GM19397 (cell line): ENCODE measurements at regions not wholly inside any gene's neighbourhood (a gene's known extent, or its start where the extent isn't known, plus 50 kb on each side); places are given as distances from the start of the nearest gene placed in this dataset.

Experiments
- ATAC-seq: cut with Tn5 transposase; IDR thresholded peaks from one replicate; pipeline ENCODE4 v1.9.1; 2021; ENCODE audit warnings: mild to moderate bottlenecking, moderate library complexity; ENCODE audit not compliant: unreplicated experiment

DNA sequence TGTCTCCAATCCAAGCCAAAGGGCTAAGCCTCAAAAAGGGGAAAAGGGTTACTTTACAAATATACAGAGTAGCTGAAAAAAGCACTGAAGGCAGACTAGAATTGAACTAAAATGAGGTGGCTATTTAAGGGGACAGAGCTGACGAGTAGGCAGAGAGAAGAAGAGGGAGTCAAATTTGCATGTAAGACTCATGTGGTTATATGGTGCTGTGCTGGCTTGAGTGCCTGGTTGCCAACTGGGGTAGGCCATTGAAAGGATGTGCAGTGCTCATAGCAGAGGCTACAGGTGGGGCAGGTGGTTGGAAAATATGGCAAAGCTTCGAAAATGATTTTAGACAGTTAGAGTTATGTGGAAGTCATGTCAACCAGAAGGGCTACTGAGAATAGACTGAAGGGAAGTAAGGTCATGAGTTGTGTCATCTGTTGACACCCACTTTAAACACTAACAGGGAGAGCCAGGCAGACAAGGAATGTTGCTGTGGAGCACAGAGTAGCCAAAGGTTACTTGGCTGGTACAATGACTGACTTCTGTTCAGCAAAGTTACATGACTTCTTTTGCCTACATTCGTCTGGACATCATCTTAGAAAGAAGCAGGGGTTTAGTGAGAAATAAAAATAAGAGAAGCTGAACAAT lies 1210.4 kb downstream of the ADGRL3 start:
- ATAC-seq = no peak

DNA sequence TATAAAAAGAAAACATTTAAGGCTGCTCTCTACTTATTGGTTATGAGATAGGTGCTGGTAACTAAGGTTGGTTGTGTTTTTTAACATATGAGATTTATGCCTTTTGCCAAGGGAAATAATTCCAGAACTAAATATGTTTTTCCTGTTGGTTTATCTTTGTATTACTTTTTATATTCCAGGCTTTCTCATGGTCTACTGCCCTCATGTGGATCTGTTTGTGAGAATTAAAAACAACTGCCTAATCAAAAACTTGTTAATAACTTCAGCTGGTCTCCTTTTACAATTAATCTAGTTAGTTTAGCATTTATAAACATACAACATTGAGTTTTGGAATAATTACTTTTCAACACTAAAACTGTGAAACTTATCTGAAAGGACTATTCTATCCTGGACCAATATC lies 1208.3 kb downstream of the ADGRL3 start:
- ATAC-seq = no peak

DNA sequence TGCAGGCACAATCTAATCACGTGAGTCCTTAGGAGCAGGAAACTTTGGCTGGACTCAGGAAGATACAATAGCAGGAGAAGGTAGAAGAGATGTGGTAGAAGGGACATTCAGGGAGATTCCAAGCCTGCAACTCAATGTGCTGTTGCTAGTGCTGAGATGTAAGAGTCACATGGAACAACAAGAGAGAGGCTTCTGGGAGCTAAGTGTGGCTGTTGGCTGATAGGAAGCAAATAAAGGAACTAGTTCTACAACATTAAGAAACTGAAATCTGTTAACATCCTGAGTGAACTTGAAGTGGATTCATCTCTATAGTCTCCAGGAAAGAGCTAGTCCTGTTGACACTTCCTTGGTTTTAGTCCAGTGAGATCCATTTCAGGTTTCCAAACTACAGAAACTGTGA lies 1207.4 kb downstream of the ADGRL3 start:
- ATAC-seq = no peak

DNA sequence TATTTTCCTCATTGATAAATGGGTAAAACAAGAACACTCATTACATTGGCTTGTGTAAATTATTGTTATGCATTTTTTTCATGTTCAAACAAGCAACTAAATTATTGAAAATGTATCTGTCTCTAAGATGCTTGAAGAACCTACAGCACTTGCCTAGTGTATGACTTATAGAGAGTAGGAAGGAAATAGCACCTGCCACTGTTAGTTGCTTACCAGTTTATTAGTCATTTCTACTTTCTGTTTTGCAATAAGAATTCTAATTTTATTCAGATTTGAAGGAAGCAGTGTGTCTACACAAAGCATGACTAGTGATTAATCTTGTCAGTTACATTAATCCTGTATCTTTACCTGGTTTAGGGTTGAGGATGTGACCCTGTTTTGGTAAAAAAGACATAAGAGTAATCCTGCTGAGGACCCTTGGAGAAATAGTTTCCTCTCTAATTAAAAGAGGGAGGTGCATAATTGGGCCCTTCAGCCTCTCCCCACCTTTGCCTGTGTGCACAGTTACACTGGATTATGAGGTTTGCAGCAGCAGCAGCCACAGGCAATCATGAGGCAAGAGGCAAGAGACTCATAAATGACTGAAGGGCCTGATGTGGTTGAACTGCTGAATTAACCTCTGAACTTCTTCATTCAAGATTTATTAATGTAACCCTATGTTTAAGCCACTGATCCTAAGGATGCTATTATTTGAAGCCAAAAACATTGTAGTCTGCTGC lies 1202.1 kb downstream of the ADGRL3 start:
- ATAC-seq = no peak

DNA sequence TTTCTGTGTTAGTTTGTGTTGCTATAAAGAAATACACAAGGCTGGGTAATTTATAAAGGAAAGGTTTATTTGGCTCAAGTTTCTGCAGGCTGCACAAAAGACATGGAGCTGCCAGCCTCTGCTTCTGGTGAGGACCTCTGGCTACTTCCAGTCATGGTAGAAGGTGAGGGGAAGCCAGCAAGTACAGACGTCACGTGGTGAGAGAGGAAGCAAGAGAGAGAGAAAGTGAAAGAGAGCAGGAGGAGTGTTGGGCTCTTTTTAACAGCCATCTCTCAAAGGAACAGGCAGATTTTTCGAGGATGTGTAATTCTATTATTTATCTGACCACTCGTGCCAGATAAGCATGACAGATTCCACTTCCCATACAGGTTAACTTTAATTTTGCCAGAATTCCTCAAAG lies 1199.1 kb downstream of the ADGRL3 start:
- no peak for ATAC-seq

DNA sequence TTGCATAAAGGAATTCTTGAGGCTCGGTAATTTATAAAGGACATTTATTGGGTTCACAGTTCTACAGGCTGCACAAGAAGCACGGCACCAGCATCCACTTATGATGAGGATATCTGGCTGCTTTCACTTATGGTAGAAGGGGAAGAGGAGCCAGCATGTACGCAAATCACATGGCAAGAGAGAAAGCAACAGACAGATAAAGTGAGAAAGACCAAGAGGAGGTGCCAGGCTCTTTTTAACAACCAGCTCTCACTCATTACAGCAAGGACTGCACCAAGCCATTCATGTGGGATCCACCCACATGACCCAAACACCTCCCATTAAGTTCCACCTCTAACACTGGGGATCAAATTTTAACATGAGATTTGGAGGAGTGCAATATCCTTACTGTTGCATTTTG lies 1198.2 kb downstream of the ADGRL3 start:
- ATAC-seq = no peak

DNA sequence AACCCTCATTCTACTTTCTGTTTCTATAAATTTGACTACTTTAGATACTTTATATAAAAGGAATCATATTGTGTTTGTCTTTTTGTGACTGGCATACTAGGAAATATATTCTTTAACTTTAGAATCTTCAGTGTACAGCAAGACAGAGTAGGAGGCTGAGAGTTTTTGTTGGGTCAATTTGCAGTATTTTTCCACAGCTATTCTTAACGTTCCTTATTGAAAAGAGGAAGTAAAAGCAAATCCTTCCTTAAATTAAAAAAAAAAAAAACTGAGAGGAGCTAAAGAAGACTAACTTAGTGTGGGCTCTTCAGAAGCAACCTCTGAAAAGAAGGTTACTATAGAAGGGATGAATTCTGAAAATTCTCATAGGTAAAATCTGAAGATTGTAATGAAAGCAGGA lies 1194.6 kb downstream of the ADGRL3 start:
- no peak for ATAC-seq

DNA sequence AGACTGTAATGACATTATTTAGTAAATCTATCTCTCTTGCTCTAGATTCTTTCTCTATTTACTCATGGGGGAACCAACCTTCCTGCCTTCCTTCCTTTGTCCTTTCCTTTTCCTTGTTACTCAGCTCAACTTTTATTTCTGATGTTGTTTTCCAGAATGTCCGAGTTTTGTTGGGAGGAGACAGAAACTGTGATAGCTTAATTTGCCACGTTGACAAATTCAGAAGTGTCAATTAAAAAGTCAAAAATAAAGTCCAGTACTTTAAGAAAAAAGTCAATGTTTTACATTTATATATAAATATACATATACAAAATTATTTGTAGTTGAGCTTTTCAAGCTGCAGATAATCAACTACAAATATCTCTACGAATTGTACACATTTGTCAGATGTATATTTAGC lies 1187.7 kb downstream of the ADGRL3 start:
- no peak for ATAC-seq

DNA sequence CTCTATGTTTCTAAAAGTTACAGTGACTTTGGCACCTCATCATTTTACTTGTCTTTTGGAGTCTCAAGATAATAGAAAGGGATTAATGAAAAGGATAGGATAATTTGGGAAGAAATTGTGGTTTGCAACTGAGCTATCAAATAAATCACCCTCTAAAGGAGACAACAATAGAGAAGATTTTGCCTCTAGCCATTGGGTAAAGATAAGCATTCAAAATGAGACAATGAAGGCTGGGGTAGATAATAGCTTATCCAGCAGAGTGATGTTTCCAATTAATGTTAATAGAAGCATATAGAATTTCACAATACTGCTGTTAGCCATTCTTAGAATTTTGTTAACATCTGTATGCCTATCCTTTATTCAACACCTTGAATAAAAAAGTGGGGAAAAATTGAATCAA lies 1177.6 kb downstream of the ADGRL3 start:
- no peak for ATAC-seq

DNA sequence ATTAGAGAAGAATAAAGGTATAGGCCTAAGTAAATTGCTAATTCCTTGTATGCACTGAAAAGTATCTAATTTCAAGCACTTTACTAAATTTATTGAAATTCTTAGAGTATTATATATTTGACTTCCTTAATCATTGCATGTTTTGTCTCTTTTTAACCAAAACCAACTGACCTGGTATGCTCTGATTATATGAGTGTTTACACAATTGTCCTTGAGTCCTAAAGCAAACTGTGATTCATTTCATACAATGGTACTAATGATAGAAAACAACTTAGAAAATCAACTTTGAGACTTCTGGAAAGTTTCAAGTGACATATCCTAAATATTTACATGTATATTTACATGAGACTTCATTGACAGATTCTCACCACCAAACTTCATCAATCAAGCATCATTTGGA lies 1177.1 kb downstream of the ADGRL3 start:
- no peak for ATAC-seq

DNA sequence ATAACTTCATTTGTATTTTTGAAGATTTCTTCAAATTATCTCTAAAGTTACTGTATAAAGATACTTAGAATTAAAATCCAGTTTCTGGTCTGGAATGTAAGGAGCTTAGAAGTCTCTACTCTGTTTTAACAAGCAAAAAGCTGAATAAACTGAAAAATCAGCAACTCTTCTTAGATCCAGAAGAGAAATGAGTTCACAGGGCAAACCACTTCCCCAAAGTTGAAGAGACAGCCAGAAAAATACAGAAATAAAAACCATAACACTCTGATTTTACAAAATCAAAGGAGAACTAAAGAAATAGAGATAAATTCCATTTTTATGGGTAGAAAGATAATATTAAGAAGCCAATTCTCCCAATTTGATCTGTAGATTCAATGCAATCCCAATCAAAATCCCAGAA lies 1166.8 kb downstream of the ADGRL3 start:
- ATAC-seq = no peak

DNA sequence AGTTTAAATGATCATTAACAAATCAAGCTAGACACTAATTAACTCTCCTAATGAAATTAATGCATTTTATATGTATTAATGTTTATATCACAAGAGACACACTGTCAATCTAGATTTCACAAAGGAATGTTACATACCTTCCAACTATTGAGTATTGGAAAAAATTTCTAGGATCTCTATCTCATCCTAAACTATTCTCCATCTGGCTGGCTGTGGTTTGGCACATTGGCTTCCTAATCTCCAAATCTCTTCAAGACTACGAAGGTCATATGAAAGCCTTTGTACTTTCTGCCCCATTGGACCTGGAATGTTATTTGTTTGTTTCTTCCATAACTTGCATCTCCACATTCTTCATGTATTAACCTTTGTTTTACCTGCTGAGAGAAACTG lies 1160.0 kb downstream of the ADGRL3 start:
- ATAC-seq = no peak

DNA sequence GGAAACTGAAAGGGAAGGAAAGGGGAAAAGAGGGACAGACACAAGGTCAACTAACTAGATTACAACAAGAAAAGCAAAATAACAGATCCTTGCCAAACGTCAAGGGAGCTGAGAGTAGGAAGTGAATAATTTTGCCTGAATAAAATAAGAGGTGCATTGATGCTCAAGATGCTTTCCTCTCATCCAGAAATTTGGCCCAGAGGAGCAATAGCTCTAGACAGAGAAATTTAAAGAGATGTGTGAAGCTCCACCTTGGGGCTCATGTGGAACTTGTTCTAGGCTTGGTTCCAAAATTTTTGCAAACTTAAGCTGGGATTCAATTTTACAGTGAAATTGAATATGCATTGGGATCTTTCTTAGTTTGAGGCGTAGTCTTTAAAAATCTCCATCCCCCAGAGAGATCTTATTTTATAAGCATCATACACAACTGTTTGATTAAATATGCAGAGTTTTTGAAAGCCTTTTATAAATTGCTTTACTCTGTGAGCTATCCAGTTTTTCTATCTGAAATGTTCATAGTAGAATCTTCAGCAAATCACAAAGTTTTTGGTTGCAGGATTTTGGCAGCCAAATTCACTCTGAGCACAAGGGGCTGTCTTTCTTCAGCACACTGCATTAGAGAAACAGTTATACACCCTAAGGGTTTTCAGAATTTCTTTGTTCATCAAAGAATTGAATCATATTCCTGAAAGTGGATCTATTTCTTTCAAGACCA lies 1159.5 kb downstream of the ADGRL3 start:
- no peak for ATAC-seq

DNA sequence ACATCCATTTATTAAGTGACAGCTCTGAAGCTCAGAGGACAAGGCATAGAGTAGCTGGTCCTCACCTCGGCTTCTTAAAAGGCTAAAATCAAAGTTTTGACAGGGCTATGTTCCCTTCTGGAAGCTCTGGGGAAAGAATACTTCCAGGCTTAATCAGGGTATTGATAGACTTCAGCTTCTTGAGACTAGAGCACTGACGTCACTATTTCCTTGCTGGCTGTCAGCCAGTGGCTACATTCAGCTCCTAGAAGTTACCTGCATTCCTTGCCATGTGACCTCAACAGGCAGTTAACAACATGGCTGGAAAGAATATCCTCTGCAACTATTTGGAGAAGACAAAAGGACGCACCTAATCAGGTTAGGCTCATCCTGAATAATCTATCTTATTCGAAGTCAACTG lies 1144.8 kb downstream of the ADGRL3 start:
- no peak for ATAC-seq

DNA sequence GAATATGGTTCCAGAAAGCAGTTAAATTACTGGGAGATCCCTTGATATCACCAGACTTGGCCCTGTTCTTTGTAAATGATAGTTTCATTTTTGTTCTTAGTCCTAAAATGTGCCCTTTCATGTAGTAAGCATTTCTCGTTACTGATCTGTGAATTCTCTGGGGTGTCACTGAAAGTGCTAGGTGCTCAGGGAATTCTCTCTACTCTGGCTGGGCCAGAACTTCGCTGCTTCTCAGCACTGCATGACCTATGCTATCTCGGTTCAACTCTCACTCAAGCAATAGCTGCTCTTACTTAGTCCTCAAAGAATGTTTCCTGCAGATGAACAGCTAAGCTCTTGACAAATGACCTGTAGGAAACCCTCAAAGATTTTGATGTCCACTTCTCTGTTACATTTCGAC lies 1144.3 kb downstream of the ADGRL3 start:
- ATAC-seq = no peak

DNA sequence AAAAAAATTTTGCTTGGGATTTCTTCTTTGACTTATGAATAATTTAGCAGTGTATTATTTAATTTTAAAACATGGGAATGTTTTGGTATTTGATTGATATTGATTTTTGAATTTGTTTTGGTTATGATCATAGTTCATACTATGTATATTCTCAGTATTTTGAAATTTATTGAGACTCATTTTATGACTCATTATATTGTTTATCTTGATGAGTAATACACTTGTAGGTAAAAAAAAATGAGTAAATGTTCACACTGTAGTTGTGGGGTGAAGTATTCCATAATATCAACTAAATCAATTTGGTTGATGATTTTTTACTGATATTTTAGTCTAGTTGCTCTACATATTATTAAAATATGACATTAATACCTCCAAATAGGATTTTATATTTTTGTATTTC lies 1142.2 kb downstream of the ADGRL3 start:
- ATAC-seq = no peak

DNA sequence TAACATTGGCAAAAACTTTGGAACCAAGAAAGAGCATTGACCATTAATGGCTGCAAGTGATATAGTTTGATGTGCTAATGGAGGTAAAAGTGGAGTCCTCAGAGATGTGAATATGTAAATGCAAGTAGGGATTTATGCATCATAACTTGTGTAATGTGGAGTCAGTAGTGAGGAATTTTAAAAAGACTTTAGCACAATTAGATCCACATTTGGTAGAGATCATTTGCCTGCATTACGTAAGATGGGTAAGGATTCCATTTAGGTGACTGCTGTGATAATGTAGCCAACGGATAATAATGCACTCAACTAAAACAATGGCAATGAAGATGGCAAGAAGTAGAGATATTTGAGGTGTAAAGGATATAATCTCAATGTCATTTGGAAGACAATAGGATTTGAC lies 1128.4 kb downstream of the ADGRL3 start:
- ATAC-seq = no peak

DNA sequence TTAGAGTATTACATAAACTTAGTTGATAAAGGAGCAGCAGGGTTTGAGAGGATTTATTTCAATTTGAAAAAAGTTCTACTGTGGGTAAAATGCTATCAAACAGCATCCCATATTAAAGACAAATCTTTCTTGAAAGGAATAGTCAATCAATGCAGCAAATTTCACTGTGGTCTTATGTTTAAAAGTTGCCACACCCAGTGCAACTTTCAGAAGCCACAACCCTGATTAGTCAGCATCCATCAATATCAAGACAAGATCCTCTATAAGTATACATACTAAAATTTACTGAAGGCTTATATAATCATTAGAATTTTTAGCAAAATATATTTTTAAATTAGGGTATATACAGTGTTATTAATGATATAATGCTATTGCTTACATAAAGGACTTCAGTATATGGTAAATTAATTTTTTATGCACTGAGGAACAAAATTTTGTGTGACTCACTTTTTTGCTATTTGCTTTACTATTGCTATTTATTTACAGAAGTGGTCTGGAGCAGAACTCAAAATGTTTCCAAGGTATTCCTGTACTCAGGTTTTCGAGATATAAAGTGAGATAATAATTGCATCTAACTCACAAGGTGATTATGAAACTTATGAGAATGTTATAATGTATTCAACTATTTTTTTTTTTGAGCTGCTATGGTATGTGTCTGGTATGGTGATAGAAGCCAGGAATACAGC lies 1127.6 kb downstream of the ADGRL3 start:
- no peak for ATAC-seq

DNA sequence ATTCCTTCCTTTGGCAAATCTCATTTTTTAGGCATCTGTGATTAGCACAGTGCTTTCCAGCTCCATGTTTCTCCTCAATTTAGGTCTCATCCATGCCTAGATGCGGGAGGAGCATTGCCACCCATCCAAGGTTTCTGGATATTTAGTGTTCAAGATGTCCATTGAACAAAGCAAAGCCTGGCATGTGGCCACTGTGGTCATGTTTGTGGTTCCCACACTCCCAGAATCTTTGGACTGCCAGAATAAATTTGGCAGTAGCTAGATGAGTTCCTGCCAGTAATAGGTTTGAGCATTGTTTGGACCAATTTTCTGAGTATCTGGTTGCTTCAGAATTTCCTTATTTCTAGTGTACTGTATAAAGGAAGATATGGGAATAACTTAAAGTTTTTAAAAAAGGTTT lies 1124.1 kb downstream of the ADGRL3 start:
- ATAC-seq = no peak

DNA sequence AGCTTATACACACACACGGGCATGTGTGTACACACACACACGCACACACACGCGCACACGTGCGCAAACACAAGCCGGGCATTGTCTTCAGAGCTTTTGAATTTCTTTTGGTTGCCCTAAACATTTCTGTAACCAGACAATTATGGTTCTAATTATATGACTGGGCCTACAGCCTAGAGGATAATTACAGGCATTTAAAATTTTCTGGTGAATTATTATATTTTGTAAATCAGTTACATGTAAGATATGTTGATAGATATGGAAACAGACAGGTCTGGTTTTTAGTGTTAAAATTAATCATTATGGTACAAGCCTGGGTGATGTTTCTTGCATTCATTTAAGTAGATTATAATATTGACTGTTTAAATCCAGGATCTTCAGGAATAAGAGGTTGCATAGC lies 1120.5 kb downstream of the ADGRL3 start:
- ATAC-seq = no peak

DNA sequence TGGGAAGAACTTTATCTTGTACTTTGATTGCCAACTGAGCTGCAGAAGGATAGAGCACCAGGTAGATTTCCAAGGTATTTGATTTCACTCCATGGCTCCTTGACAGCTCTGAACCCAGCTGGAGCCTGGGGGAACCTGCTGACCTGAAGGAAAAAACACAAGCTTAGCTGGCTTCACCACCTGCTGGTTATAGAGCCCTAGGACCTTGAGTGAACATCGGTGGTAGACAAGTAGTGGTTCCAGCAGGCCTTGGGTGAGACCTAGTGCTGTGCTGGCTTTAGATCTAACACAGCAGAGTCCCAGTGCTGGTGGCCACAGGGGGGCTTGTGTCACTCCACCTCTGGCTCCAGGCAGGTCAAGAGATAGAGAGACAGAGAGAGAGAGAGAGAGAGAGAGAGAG lies 1102.6 kb downstream of the ADGRL3 start:
- no peak for ATAC-seq

DNA sequence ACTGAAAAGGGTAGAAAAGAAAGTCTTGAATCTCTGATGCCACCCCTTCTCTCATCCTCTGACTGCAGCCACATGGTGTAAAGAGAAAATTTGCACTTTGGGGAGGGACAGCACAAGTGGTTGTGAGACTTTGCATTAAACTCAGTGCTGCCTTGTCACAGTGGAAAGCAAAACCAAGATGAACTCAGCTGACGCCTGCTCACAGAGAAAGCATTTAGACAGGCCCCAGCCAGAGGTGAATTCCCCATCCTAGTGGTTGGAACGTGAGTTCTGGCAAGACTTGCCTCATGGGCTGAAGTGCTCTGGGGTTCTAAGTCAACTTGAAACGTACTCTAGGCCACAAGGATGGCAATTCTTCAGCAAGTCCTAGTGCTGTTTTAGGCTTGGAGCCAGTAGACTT lies 1101.4 kb downstream of the ADGRL3 start:
- ATAC-seq = no peak
